ENCODE measurements at regions not wholly inside any gene's neighbourhood (a gene's known extent, or its start where the extent isn't known, plus 50 kb on each side); places are given as distances from the start of the nearest gene placed in this dataset.

DNA sequence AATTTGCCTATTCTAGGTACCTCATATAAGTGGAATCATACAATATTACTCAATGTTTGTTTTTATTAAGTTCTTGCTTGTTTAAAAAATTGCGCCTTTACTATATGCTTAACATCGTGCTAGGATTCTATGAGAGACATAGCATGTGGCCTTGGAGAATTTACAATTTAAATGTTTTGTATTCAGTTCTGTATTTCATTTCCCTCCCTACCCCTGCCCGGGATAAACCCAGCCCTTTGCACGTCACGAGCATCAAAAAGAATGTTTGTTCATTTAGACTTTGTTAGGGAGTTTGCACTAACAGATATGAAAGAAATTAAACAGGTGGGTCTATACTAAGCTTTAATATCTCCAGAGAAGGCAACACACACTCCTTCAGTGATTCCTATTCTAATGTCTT is 75.7 kb downstream of the C18orf54 start:
- Histone ChIP-seq H3K9me3 (no peaks in the 10 kb centered on the region), H3K27me3 (no peaks in the 10 kb centered on the region), H3K27ac (no peak overlapping the region), H3K4me3 (no peak overlapping the region), H3K4me1 (no peaks in the 10 kb centered on the region), H3K36me3 (no peaks in the 10 kb centered on the region)
- ATAC-seq (no peak), DNase-seq (no peak)
- TF ChIP-seq CTCF (IDR thresholded peaks at IDR 0.05): no peak
- intact Hi-C loops (cut with DNase I): no loop called here

DNA sequence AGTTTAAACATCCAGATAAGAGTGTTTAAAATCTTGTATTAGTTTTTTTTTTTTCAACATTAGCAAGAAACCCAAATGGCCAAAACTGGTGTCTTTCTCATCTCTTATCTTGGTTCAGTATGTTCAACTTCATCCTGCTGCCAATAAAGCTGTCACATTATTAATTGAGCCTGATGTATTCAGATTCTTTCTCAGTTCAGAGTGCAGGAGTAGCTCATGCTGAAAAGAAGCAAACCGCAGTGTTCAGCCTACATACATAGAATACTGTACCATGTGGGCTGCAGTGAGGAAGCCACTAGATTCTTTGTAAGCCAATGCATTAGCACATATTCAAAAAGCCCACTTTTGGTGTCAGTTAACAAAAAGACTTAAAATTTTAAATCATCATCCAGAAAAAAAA is 76.2 kb downstream of the C18orf54 start:
- Histone ChIP-seq H3K4me1 (no peaks in the 10 kb centered on the region), H3K36me3 (no peaks in the 10 kb centered on the region), H3K9me3 (no peaks in the 10 kb centered on the region), H3K4me3 (no peak overlapping the region), H3K27me3 (no peaks in the 10 kb centered on the region), H3K27ac (no peak overlapping the region)
- intact Hi-C loops (cut with DNase I): no loop called here
- TF ChIP-seq CTCF (IDR thresholded peaks at IDR 0.05): no peak
- DNase-seq (no peak), ATAC-seq (no peak)

- H3K9me3 ChIP-seq: no peaks in the 10 kb centered on the region
- ATAC-seq (no peak), DNase-seq (no peak)
- H3K27me3 ChIP-seq: no peaks in the 10 kb centered on the region
- TF ChIP-seq CTCF (IDR thresholded peaks at IDR 0.05): no peak
- no peak overlapping the region for H3K4me3 ChIP-seq
- intact Hi-C loops (cut with DNase I): no loop called here
- no peaks in the 10 kb centered on the region for H3K4me1 ChIP-seq
- no peak overlapping the region for H3K27ac ChIP-seq
- H3K36me3 ChIP-seq: no peaks in the 10 kb centered on the region
These were observed 76.7 kb downstream of the C18orf54 start for GRCh38 chr18:54434453-54434852.

GRCh38 chr18:54436501-54436900 is 78.8 kb downstream of the C18orf54 start:
- H3K36me3 ChIP-seq: no peaks in the 10 kb centered on the region
- intact Hi-C loops (cut with DNase I): no loop called here
- no peaks in the 10 kb centered on the region for H3K27me3 ChIP-seq
- H3K9me3 ChIP-seq: no peaks in the 10 kb centered on the region
- no peaks in the 10 kb centered on the region for H3K4me1 ChIP-seq
- TF ChIP-seq CTCF (IDR thresholded peaks at IDR 0.05): no peak
- H3K4me3 ChIP-seq: no peak overlapping the region
- ATAC-seq: no peak
- DNase-seq: no peak
- no peak overlapping the region for H3K27ac ChIP-seq

GRCh38 chr18:54440292-54440691 is 82.6 kb downstream of the C18orf54 start:
- no peak overlapping the region for H3K4me3 ChIP-seq
- TF ChIP-seq CTCF (IDR thresholded peaks at IDR 0.05): no peak
- ATAC-seq: no peak
- no peak for DNase-seq
- H3K36me3 ChIP-seq: no peaks in the 10 kb centered on the region
- H3K4me1 ChIP-seq: no peaks in the 10 kb centered on the region
- intact Hi-C loops (cut with DNase I): loop anchor here (10.0 kb wide), 1 partner anchor 215 kb away; no protein-coding TSS in a partner anchor
- H3K27me3 ChIP-seq: no peaks in the 10 kb centered on the region
- H3K9me3 ChIP-seq: no peaks in the 10 kb centered on the region
- H3K27ac ChIP-seq: no peak overlapping the region

- peak; percentile 56 for TF ChIP-seq CTCF (IDR thresholded peaks at IDR 0.05)
- ATAC-seq (peak; percentile 61), DNase-seq (no peak)
- no peaks in the 10 kb centered on the region for H3K4me1 ChIP-seq
- H3K4me3 ChIP-seq: no peak overlapping the region
- intact Hi-C loops (cut with DNase I): loop anchor here (10.0 kb wide), 1 partner anchor 210 kb away; no protein-coding TSS in a partner anchor
- no peaks in the 10 kb centered on the region for H3K36me3 ChIP-seq
- no peaks in the 10 kb centered on the region for H3K27me3 ChIP-seq
- no peaks in the 10 kb centered on the region for H3K9me3 ChIP-seq
- no peak overlapping the region for H3K27ac ChIP-seq
These were observed 86.7 kb downstream of the C18orf54 start for GRCh38 chr18:54444319-54444914.
